T-helper 1 cell treated with Interleukin-12 subunit alpha and Interleukin-12 subunit beta and Interleukin-4 antibody, amounts not matched to agents 30 μg/mL and 1 μg/mL, for 36 hours (primary cell): ENCODE measurements at regions not wholly inside any gene's neighbourhood (a gene's known extent, or its start where the extent isn't known, plus 50 kb on each side); places are given as distances from the start of the nearest gene placed in this dataset.

Experiments
- H3K27ac Mint-ChIP-seq: one replicate; pipeline ENCODE4 v1.8.0; 2021; ENCODE audit warnings: mild to moderate bottlenecking, mixed read lengths
- H3K27me3 Mint-ChIP-seq: one replicate; pipeline ENCODE4 v1.8.0; 2021; ENCODE audit warnings: low read depth, mixed read lengths
- H3K36me3 Mint-ChIP-seq: one replicate; pipeline ENCODE4 v1.8.0; 2021; ENCODE audit warnings: low read depth, mixed read lengths
- H3K4me1 Mint-ChIP-seq: one replicate; pipeline ENCODE4 v1.8.0; 2021; ENCODE audit warnings: low read depth, mixed read lengths
- H3K4me3 Mint-ChIP-seq: one replicate; pipeline ENCODE4 v1.8.0; 2021; ENCODE audit warnings: mild to moderate bottlenecking, moderate library complexity, mixed read lengths
- H3K9me3 Mint-ChIP-seq: one replicate; pipeline ENCODE4 v1.8.0; 2021; ENCODE audit warnings: mixed read lengths

DNA sequence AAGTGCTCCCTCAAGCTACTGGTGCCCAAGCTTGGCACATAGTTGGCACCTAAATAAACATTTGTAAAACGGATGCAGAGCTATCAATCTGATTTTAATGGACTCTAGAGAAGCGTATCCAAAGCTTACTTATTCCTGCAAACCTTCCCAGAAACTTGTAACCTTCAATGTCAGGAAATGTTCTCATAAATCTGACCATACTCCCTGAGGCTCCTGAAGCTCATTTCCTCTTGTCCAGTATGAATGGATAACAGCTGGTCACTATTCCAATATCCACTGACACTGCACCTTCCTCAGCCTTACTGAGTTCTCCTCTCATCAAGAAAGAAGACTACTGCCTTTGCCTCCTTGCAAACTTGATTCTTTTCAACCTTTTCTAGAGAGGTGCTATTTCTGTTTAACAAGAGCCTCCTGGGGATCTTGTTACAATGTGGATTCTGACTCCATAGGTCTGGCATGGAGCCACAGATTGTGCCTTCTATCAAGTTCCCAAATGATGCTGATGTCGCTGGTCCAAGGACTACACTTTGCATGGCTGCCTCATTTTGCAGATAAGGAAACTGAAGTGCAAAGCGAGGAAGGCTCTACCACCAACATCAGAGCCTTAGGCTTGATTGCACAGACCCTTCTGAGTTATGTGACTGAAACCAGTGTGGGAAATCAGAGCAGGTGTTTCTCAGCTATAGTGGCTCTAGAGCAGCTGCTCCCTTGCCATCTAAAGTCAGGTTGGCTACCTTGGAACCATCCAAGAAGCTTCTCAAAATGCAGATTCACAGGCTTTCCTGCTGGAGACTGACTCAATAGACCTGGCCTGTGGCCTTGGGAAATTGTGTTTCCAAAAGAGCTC lies 377.8 kb downstream of the SOX9 start:
- no peaks in the 10 kb centered on the region for H3K27me3 Mint-ChIP-seq
- no peak overlapping the region for H3K27ac Mint-ChIP-seq
- H3K36me3 Mint-ChIP-seq, result no peaks in the 10 kb centered on the region
- H3K4me1 Mint-ChIP-seq, result no peaks in the 10 kb centered on the region
- H3K9me3 Mint-ChIP-seq, result no peaks in the 10 kb centered on the region
- no peak overlapping the region for H3K4me3 Mint-ChIP-seq

DNA sequence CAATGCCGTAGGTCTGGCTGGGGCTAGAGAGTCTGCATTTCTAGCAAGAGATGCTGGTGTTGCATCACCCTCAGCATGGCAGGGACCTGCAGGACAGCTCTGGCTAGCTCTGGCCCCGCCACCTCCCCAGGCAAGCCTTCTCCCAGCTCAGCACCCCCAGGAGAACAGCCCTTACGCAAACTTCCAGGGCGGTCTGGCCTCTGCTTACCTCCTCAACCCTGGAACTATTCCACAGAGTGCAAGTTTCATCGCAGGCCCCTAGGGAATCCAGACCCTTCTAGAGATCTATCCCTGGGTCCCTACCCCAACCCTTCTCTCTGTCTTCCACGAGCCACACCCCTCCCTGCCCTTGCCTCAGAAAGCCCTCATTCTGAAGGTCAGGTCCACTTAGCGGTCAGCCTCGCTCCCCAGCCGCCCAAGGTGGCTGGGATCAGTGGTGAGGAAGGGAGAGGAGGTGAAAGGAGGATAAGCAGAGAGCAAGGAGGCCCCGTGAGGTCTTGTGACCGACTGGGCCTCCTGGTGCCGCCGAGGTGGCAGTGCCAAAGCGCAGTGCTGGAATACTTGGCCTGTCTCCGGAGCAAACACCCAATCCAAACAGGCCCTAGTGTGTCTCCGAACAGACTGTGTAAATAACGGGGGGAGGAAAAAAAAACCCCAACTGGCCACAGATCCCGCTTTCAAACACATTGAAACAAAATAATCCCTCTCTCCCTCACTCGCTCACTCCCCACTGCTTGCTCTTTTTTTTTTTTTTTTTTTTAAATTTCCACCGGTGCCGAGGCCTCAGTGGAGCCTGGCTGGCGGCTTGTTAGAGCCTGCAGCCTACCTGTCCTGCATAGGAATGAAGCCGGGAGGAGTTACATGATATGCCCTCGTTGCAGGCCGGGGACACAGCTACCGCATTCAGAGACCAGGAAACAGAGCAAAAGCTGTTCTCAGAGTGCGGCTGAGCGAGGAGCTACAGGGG lies 380.9 kb downstream of the SOX9 start:
- Mint-ChIP-seq H3K36me3 (no peaks in the 10 kb centered on the region), H3K4me1 (no peaks in the 10 kb centered on the region), H3K4me3 (no peak overlapping the region), H3K27ac (no peak overlapping the region), H3K27me3 (no peaks in the 10 kb centered on the region), H3K9me3 (no peaks in the 10 kb centered on the region)

DNA sequence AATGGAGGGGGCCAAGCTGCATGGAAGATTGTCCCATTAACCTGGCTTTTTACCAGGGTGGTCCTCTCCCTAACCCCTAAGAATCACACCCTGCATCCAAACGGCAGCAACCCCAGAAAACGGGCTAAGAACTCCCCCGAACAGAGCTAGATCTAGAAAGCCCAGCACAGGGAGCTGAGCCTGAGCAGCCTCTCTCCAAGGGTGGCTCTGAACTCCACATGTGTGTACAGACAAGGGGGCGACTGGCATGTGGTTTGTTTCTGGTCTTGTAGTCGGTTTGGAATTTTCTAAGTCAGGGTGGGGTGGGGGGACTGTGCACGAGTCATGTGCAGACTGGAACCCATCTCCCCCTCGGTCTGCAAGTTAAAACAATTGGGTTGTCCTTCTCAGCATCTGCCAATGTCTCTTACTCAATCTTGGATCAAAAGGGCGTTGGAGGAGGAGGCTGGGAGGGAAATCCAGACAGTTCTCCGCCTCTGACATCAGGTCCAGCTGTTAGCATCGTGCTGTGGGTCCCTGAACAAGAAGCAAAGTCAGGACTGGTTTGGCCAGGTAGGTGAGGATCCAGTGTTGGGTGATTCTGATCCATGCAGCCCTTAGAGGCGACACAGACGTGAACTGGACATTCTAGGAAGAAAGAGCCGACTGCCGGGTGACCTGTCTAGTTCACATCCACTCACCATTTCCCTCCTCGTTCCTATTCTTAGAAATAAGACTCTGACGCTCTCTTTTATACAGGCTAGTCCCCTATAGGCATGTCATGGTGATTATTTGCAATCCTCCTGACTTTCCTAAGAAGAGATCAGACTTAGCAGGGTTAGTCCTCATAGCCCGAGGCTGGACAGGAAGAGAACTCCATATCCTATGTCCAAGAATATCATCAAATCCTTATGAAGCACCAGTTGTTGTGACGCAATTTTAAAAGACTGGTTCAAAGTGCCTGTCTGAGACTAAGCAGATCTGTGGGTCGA lies 381.8 kb downstream of the SOX9 start:
- H3K27ac Mint-ChIP-seq, result no peak overlapping the region
- H3K36me3 Mint-ChIP-seq, result no peaks in the 10 kb centered on the region
- no peaks in the 10 kb centered on the region for H3K27me3 Mint-ChIP-seq
- H3K4me1 Mint-ChIP-seq, result no peaks in the 10 kb centered on the region
- H3K9me3 Mint-ChIP-seq, result no peaks in the 10 kb centered on the region
- no peak overlapping the region for H3K4me3 Mint-ChIP-seq

DNA sequence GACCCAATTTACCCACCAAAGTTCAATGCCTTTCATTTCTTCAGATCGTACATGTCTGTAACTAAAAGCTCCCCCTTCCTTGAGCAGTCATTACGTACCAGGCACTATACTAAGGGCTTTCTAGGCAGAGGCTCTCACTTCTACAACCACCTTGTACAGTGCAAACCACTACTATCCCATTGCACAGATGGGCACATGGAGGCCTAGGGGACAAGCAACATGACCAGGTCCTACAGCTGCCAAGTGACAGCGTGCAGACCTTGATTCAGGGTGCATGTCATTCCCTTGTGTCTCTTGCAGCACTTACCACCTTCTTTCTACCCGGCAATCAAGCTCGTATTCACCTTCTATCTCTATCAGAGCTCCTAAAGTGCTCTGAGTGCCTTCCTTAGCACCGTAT lies 382.7 kb downstream of the SOX9 start:
- no peak overlapping the region for H3K27ac Mint-ChIP-seq
- no peaks in the 10 kb centered on the region for H3K27me3 Mint-ChIP-seq
- H3K4me3 Mint-ChIP-seq, result no peak overlapping the region
- no peaks in the 10 kb centered on the region for H3K36me3 Mint-ChIP-seq
- no peaks in the 10 kb centered on the region for H3K4me1 Mint-ChIP-seq
- no peaks in the 10 kb centered on the region for H3K9me3 Mint-ChIP-seq

DNA sequence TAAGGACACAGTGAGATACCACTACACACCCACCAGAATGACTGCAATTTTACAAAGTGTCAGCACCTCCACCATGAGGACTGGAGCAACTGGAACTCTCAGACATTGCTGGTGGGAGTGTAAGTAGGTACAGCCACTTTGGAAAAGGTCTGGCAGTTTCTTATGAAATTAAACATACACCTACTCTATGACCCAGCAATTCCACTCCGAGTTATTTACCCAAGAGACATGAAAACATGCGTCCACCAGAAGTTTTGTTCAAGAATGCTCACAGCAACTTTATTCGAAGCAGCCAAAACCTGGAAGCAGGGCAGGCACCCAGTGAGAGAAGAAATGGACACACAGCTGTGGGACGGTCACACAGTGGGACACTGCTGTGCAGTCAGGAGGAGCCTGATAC lies 384.0 kb downstream of the SOX9 start:
- H3K9me3 Mint-ChIP-seq, result no peaks in the 10 kb centered on the region
- H3K27me3 Mint-ChIP-seq, result no peaks in the 10 kb centered on the region
- H3K27ac Mint-ChIP-seq, result no peak overlapping the region
- H3K4me3 Mint-ChIP-seq, result no peak overlapping the region
- no peaks in the 10 kb centered on the region for H3K4me1 Mint-ChIP-seq
- no peaks in the 10 kb centered on the region for H3K36me3 Mint-ChIP-seq

DNA sequence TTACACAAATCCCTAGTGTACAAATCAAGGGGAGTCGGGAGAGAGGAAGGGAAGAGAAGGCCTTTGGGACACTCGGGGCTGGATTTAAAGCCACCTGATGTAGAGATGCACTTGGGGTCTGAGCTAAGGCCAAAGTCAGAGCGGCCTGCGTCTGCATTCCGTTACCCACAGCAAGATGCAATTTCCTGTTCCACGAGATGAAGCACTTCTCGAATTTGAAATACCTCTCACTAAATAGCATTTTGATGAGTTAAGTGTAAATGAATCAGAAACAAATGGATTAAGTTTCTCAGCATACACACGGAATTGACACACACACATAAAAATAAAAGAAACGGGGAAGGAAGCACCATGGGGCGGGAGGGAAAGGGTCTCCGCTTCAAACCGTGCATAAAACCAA lies 386.0 kb downstream of the SOX9 start:
- Mint-ChIP-seq H3K27ac (no peak overlapping the region), H3K9me3 (no peaks in the 10 kb centered on the region), H3K36me3 (no peaks in the 10 kb centered on the region)

DNA sequence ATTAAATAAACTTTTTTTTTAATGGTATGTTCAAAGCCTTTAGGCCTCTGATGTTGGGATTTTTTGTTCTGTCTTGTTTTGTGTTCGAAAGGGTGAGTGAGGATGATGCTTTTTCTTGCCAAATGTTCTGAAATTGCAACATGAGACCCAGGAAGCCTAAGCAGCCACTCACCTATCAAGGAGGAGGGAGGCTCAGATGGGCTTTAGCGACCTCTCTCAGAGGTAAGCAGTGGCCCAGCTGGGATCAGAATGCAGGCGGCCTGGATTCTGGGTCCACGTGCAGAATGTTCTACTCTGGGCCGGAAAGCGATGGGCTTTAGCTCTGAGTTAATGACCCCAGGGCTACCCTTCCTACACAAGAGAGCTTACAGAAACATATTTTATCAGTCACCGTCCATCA lies 386.6 kb downstream of the SOX9 start:
- H3K4me3 Mint-ChIP-seq, result no peak overlapping the region

More for the DNA sequence above, 386.0 kb downstream of the SOX9 start:
- Mint-ChIP-seq H3K27me3 (no peaks in the 10 kb centered on the region), H3K4me1 (no peaks in the 10 kb centered on the region), H3K4me3 (no peak overlapping the region)

DNA sequence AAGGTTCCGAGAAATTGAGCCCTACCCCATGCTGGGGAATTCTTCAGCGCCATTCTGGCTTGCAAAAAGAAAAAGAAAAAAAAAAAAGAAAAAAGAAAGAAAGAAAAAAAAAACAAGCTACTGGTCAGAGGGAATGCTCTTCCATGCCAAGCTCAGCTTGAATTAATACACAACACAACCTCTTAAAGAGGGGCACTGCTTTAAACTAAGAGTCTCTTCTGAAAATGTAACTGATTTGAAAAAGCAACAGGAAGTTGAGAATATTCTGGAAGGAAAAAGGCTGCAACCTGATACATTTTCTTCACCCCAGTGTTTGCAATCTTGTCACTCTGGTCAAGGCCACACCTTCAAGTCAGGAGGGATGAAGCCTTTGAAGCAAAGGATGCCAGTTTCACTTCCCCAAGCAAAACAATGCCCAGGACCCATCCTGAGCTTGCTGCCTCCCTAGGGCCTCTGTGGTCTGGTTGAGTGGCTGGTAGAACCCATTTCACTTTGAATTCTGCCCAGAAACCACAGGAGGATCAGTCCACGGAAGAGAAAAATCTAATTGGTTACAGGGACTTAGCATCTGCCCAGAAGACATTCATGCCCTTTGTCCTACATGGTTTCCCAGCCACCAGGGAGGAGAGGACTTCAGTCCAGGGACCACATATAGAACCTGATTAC lies 389.7 kb downstream of the SOX9 start:
- Mint-ChIP-seq H3K4me3 (no peak overlapping the region), H3K27me3 (no peaks in the 10 kb centered on the region), H3K4me1 (no peaks in the 10 kb centered on the region), H3K36me3 (no peaks in the 10 kb centered on the region), H3K27ac (no peak overlapping the region), H3K9me3 (no peaks in the 10 kb centered on the region)

More for the DNA sequence above, 386.6 kb downstream of the SOX9 start:
- H3K36me3 Mint-ChIP-seq, result no peaks in the 10 kb centered on the region
- H3K9me3 Mint-ChIP-seq, result no peaks in the 10 kb centered on the region
- H3K4me1 Mint-ChIP-seq, result no peaks in the 10 kb centered on the region
- H3K27ac Mint-ChIP-seq, result no peak overlapping the region
- no peaks in the 10 kb centered on the region for H3K27me3 Mint-ChIP-seq

DNA sequence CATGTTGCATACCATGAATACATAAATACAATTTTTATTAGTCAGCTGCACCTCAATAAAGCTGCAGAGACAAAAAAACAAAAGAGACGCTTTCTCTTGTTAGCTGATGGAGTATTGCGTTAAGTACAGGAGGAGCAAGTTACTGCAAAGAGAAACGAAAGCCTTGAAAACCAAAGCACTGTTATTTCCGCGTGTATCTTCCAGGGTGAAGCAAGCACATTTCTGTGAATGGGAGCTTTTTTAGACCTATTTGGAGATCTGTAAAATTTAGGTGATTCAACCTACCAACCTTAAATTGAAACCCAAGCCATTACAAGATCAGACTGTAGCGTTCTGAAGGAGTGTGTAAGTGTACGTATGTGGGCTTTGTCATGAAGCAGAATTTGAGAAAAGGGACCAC lies 390.4 kb downstream of the SOX9 start:
- no peak overlapping the region for H3K4me3 Mint-ChIP-seq
- no peaks in the 10 kb centered on the region for H3K9me3 Mint-ChIP-seq
- H3K36me3 Mint-ChIP-seq, result no peaks in the 10 kb centered on the region
- no peak overlapping the region for H3K27ac Mint-ChIP-seq
- no peaks in the 10 kb centered on the region for H3K4me1 Mint-ChIP-seq
- H3K27me3 Mint-ChIP-seq, result no peaks in the 10 kb centered on the region

DNA sequence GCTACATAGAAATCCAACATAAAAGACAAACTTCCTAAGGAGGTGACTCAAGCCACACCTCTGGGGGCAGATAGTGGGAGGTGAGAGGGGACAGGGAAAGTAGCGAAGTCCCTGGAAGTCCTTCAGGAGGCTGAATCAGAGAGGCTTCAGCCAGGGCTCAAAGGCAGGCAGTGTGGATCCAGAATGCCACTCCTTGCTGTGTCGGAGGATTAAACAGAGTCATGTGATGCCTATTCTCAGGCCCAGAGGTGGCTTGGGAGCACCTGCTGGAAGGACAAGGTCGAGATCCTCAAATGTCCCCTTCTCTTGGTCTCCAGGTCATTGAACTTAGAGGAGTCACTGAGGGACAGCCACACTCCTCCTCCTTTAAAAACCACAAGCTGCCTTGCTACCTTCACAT lies 391.1 kb downstream of the SOX9 start:
- Mint-ChIP-seq H3K27ac (no peak overlapping the region), H3K4me3 (no peak overlapping the region), H3K4me1 (no peaks in the 10 kb centered on the region), H3K27me3 (no peaks in the 10 kb centered on the region), H3K36me3 (no peaks in the 10 kb centered on the region), H3K9me3 (no peaks in the 10 kb centered on the region)

DNA sequence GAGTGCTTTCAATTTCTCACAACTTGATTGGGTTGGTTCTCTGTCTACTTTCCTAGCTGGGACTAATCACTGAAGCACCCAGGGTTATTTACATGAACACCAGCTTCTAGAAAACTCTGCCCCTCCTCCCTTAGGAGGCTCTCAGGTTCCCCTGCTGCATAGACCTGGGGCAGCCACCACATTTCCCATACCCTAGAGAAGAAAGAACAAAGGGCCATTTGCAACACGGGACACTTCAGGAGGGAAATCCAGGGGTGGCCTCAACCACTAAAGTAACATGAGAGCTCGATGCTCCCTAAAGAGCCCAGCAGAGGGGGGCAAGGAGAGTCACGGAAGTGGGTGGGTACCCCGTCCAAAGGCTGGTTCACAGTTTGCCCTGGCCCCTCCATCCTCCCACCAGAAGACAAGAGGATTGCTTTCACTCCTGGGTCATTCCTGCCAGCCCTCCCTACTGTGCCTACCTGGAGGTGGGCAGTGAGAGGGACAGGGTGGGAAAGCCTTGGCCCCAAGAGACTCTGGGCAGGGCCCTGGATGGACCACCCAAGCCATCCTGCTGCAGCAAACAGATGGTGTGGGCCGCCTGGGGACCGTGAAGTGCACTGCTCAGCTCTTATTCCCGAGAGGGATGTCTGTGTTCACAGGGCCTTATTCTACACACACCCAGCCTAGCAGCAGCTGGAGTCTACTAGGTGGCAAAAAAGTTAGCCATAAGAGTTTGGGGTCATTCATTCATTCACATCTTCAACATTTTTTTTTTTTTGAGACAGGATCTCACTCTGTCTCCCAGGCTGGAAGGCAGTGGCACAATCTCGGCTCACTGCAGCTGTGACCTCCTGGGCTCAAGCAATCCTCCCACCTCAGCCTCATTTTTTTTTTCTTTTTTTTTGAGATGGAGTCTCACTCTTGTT lies 392.1 kb downstream of the SOX9 start:
- H3K4me3 Mint-ChIP-seq, result no peak overlapping the region
- no peaks in the 10 kb centered on the region for H3K36me3 Mint-ChIP-seq
- peaks cover 3% of the 10 kb centered on the region for H3K27me3 Mint-ChIP-seq
- no peak overlapping the region for H3K27ac Mint-ChIP-seq
- no peaks in the 10 kb centered on the region for H3K4me1 Mint-ChIP-seq
- H3K9me3 Mint-ChIP-seq, result no peaks in the 10 kb centered on the region

DNA sequence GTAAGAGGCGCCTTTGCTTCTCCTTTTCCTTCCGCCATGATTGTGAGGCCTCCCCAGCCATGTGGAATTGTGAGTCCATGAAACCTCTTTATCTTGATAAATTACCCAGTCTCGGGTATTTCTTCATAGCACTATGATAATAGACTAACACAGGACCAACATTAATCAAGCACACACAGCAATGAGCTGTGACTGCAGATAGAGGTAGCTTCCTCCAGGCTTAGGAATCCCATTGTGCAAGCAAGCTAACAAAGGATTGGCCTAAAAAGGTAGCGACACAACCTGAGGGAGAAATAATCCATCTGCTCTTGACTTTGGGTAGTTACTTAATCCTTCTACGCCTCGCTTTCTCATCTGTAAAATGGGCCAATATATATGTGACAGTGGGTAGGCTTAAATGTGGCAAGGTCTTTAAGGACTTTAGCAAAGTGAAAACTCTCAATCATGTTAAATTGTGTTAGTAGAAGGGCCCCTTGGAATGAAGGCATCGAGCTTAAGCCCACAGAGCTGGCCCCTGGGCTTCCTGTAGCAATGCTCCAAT lies 393.6 kb downstream of the SOX9 start:
- Mint-ChIP-seq H3K27ac (no peak overlapping the region), H3K36me3 (no peaks in the 10 kb centered on the region), H3K9me3 (no peaks in the 10 kb centered on the region), H3K27me3 (peaks cover 3% of the 10 kb centered on the region), H3K4me3 (no peak overlapping the region), H3K4me1 (no peaks in the 10 kb centered on the region)

DNA sequence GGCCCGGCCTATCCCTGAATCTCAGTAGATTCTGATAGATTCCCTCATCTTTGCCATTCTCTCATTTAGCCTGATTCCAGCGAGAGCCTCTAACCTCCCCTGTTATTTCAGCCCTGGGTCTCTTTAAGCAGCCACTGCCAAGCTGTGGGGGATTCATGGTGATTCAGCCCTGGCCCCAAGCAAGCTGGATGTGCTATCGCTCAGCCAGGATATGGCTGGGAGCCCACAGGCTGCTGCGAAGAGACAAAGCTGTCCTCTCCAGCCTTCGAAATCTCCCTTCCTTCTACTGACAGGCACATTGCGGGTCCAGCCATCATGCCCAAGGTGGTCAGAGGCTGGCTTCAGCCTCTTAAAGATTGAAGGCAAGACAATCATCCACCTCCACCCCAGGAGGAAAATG lies 394.1 kb downstream of the SOX9 start:
- no peaks in the 10 kb centered on the region for H3K36me3 Mint-ChIP-seq
- H3K4me1 Mint-ChIP-seq, result no peaks in the 10 kb centered on the region
- no peaks in the 10 kb centered on the region for H3K9me3 Mint-ChIP-seq
- no peak overlapping the region for H3K4me3 Mint-ChIP-seq
- peaks cover 3% of the 10 kb centered on the region for H3K27me3 Mint-ChIP-seq
- H3K27ac Mint-ChIP-seq, result no peak overlapping the region
